Endothelial cell of umbilical vein (primary cell): ENCODE measurements at regions not wholly inside any gene's neighbourhood (a gene's known extent, or its start where the extent isn't known, plus 50 kb on each side); places are given as distances from the start of the nearest gene placed in this dataset.

ENCODE experiments used
- BruUV-seq: library from RNA; stranded (reverse); fragments of 400-500 nt; replicated peaks from 2 replicates; lab custom pipeline; 2021; lab: Mats Ljungman, UMichigan
- CTCF ChIA-PET: fragments of 300-600, 350-600 bp; sonication (Branson Sonifier 250); formaldehyde crosslinking; loops from one replicate; lab custom pipeline; 2021; ENCODE audit warnings: antibody characterized with exemption, inconsistent platforms; lab: Charles Lee
- POLR2A ChIA-PET: fragments of 300-600, 350-600 bp; sonication (Branson Sonifier 250); formaldehyde crosslinking; loops from one replicate; lab custom pipeline; 2021; ENCODE audit warnings: antibody characterized with exemption, inconsistent platforms; lab: Charles Lee
- DNase-seq: peaks from one replicate; pipeline ENCODE4 v3.0.0-alpha.2; 2011; ENCODE audit warnings: low read depth, low spot score
- FAIRE-seq: peaks from 2 replicates; lab custom pipeline; 2011; peaks lifted over from hg19 to GRCh38; lab: Jason Lieb, UNC
- H2AFZ ChIP-seq: 2 replicates; pipeline ENCODE4 v1.6.0; 2012; ENCODE audit warnings: low read depth, low read length, control low read depth, inconsistent platforms
- H3K27ac ChIP-seq: 2 replicates; pipeline ENCODE4 v1.5.1; 2011; ENCODE audit warnings: low read depth, mild to moderate bottlenecking, control low read depth, low read length, moderate library complexity; ENCODE audit not compliant: insufficient read depth
- H3K27me3 ChIP-seq, 2 experiments: 2 replicates each; pipeline versions ENCODE4 v1.6.0 to v1.6.1; 2011; ENCODE audit warnings: low read length in 2 of 2, mixed read lengths in 1 of 2; ENCODE audit not compliant: control insufficient read depth in 2 of 2, insufficient read depth in 2 of 2
- H3K36me3 ChIP-seq, 2 experiments: 2 replicates in 1 of 2; 3 replicates in 1 of 2; pipeline ENCODE4 v1.5.1; 2011; ENCODE audit warnings: low read length in 2 of 2, mild to moderate bottlenecking in 1 of 2, moderate library complexity in 1 of 2; ENCODE audit not compliant: control insufficient read depth in 2 of 2, insufficient read depth in 2 of 2; ENCODE audit errors: extremely low read depth in 1 of 2
- H3K4me1 ChIP-seq: 3 replicates; pipeline ENCODE4 v1.5.1; 2011; ENCODE audit warnings: mild to moderate bottlenecking, low read length; ENCODE audit not compliant: control insufficient read depth, insufficient read depth; ENCODE audit errors: extremely low read depth
- H3K4me2 ChIP-seq: 2 replicates; pipeline ENCODE4 v1.6.1; 2011; ENCODE audit warnings: low read length, control low read depth, mixed read lengths; ENCODE audit not compliant: insufficient read depth
- H3K4me3 ChIP-seq, 3 experiments: fragments of 200-600 bp in 1 of 3; sonication (generic), shearing (Covaris generic) in 1 of 3; replicated peaks in 1 of 3; 2 replicates each; pipeline ENCODE4 v1.5.1; 2011 to 2016; ENCODE audit warnings: control low read depth in 3 of 3, low read length in 3 of 3, mild to moderate bottlenecking in 2 of 3, inconsistent platforms in 1 of 3, low read depth in 1 of 3, moderate library complexity in 1 of 3; ENCODE audit not compliant: insufficient read depth in 1 of 3
- H3K79me2 ChIP-seq: 2 replicates; pipeline ENCODE4 v1.6.0; 2012; ENCODE audit warnings: low read length, inconsistent platforms; ENCODE audit not compliant: control insufficient read depth, insufficient read depth
- H3K9ac ChIP-seq: replicated peaks from 2 replicates; pipeline ENCODE3; 2011; ENCODE audit warnings: low read length, control low read depth; ENCODE audit not compliant: insufficient read depth; ENCODE audit errors: extremely low read depth
- H3K9me1 ChIP-seq: replicated peaks from 3 replicates; pipeline ENCODE4 v1.6.0; 2011; ENCODE audit warnings: mild to moderate bottlenecking, low read length; ENCODE audit not compliant: control insufficient read depth, insufficient read depth; ENCODE audit errors: extremely low read depth
- H3K9me3 ChIP-seq: replicated peaks from 2 replicates; pipeline ENCODE4 v1.5.1; 2012; ENCODE audit warnings: low read length, inconsistent platforms; ENCODE audit not compliant: control insufficient read depth, insufficient read depth
- H4K20me1 ChIP-seq: replicated peaks from 2 replicates; pipeline ENCODE3; 2011; ENCODE audit warnings: mild to moderate bottlenecking, low read length; ENCODE audit not compliant: control insufficient read depth, insufficient read depth; ENCODE audit errors: extremely low read depth
- CTCF ChIP-seq, 2 donors: IDR thresholded peaks; 1 replicate in 1 of 2; 2 replicates in 1 of 2; pipeline ENCODE4 v1.5.1; 2011; ENCODE audit warnings: low read length in 2 of 2, mild to moderate bottlenecking in 2 of 2, moderate library complexity in 2 of 2, control low read depth in 1 of 2, inconsistent platforms in 1 of 2, low read depth in 1 of 2; ENCODE audit not compliant: insufficient read depth in 1 of 2; ENCODE audit errors: extremely low read depth in 1 of 2
- FOS ChIP-seq: IDR thresholded peaks from 2 replicates; pipeline ENCODE4 v1.6.1; 2011; ENCODE audit warnings: mild to moderate bottlenecking, low read length, moderate library complexity, borderline replicate concordance; ENCODE audit not compliant: insufficient read depth
- MAX ChIP-seq: IDR thresholded peaks from 2 replicates; pipeline ENCODE4 v1.6.1; 2011; ENCODE audit not compliant: insufficient read depth, insufficient read length
- POLR2AphosphoS5 ChIP-seq: IDR thresholded peaks from 2 replicates; pipeline ENCODE4 v1.6.1; 2012; ENCODE audit warnings: low read depth, mild to moderate bottlenecking, control low read depth, low read length, moderate library complexity; ENCODE audit not compliant: insufficient read depth
- dilution Hi-C: fragments of 300-500 bp; cut with MboI; formaldehyde crosslinking; loops from one replicate; pipeline ENCODE4 v1.15.0; 2019; ENCODE audit warnings: low sequenced_read_pairs; ENCODE audit not compliant: extremely low pct_ligation_motif_present
- intact Hi-C: fragments of 100-400 bp; cut with micrococcal nuclease; formaldehyde crosslinking; loops from one replicate; pipeline ENCODE4 v1.10.0; 2022

DNA sequence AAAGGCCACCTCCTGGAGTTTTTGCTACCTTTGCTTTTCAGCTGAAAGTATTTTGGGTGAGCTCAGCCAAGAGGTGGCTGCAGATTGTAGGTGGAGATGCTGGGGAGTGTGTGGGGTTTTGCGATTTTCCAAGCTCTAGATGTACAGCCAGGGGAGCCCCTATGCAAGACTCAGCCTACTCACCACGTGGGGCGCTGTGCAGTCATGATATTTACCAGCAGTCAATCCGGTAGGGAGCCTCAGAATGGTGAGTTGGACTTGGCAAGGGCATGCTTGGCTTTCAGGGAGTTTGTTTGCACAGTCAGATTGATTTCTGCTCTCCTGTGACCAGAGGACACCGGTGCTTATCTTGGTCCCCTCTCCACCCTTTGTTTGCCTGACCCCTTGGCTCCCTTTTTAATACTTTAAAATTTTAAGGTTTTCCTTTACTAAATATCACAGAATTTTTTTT, 175.3 kb downstream of the UTP18 start:
- BruUV-seq = no TSS peak
- Histone ChIP-seq H2AFZ (no peak overlapping the region), H3K9me3 (no peaks in the 10 kb centered on the region), H3K9ac (no peak overlapping the region), H3K79me2 (no peaks in the 10 kb centered on the region), H4K20me1 (no peaks in the 10 kb centered on the region), H3K27ac (no peak overlapping the region), H3K36me3 (no peaks in the 10 kb centered on the region), H3K4me2 (no peak overlapping the region), H3K9me1 (no peaks in the 10 kb centered on the region), H3K27me3 (no peaks in the 10 kb centered on the region), H3K4me1 (no peaks in the 10 kb centered on the region), H3K4me3 (no peak overlapping the region)
- FAIRE-seq (peak; percentile 49), DNase-seq (peak; percentile 51)
- CTCF ChIA-PET = interaction anchor here (0.7 to 2.5 kb wide), 5 partner anchors 12 to 137 kb away, joined by 3 to 7 read pairs (median 3); no protein-coding TSS in a partner anchor
- intact Hi-C loops (no loop called here), dilution Hi-C loops (no loop called here)
- POLR2A ChIA-PET = no interaction called here
- TF ChIP-seq FOS (no peak), POLR2AphosphoS5 (no peak), CTCF (IDR thresholded peaks at IDR 0.05; ENCODE audit: extremely low read depth in 1 of 2, insufficient read depth in 1 of 2, low read depth in 1 of 2, low read length in 2 of 2) (peak; percentile 39 to 65), MAX (no peak)
